PC-9 (cell line): ENCODE measurements at regions not wholly inside any gene's neighbourhood (a gene's known extent, or its start where the extent isn't known, plus 50 kb on each side); places are given as distances from the start of the nearest gene placed in this dataset.

Experiments used
- BruUV-seq: library from RNA; stranded (reverse); fragments of 400-500 nt; replicated peaks from 2 replicates; lab custom pipeline; 2021; lab: Mats Ljungman, UMichigan
- CTCF ChIA-PET: fragments of 300-600 bp; sonication (Branson Sonifier 250); formaldehyde crosslinking; loops from one replicate; lab custom pipeline; 2022; ENCODE audit warnings: antibody characterized with exemption; lab: Charles Lee
- POLR2A ChIA-PET: fragments of 300-600 bp; sonication (Branson Sonifier 250); formaldehyde crosslinking; loops from one replicate; lab custom pipeline; 2022; ENCODE audit warnings: antibody characterized with exemption; ENCODE audit not compliant: unreplicated experiment; lab: Charles Lee
- DNase-seq, 2 experiments: peaks; one replicate each; pipeline versions ENCODE4 v3.0.0 to v3.0.0-alpha.2; 2015 to 2022; ENCODE audit warnings: mixed read lengths in 1 of 2
- H2AFZ ChIP-seq: fragments of 200-600 bp; sonication (generic); 2 replicates; pipeline ENCODE4 v1.8.1; 2017; ENCODE audit warnings: antibody characterized with exemption
- H3F3A ChIP-seq: fragments of 200-600 bp; sonication (generic); 2 replicates; pipeline ENCODE4 v1.8.1; 2017; ENCODE audit warnings: antibody characterized with exemption, mild to moderate bottlenecking, low read depth; ENCODE audit not compliant: insufficient read depth
- H3K27ac ChIP-seq: fragments of 200-600 bp; sonication (generic); 2 replicates; pipeline ENCODE4 v1.6.1; 2016; ENCODE audit warnings: mixed run types
- H3K27me3 ChIP-seq: fragments of 200-600 bp; sonication (generic); 2 replicates; pipeline ENCODE4 v1.6.1; 2016; ENCODE audit warnings: low read depth, mixed run types; ENCODE audit not compliant: insufficient read depth
- H3K36me3 ChIP-seq: fragments of 200-600 bp; sonication (generic); 2 replicates; pipeline ENCODE4 v1.6.1; 2016; ENCODE audit warnings: low read depth, mixed run types
- H3K4me1 ChIP-seq: fragments of 200-600 bp; sonication (generic); replicated peaks from 2 replicates; pipeline ENCODE4 v1.6.1; 2016; ENCODE audit warnings: mixed run types; ENCODE audit not compliant: insufficient read depth
- H3K4me2 ChIP-seq: fragments of 200-600 bp; sonication (generic); 2 replicates; pipeline ENCODE4 v1.6.1; 2017; ENCODE audit warnings: mixed run types
- H3K4me3 ChIP-seq: fragments of 200-600 bp; sonication (generic); 2 replicates; pipeline ENCODE4 v1.6.1; 2016; ENCODE audit warnings: mixed run types
- H3K79me2 ChIP-seq: fragments of 200-600 bp; sonication (generic); 2 replicates; pipeline ENCODE4 v1.6.1; 2017; ENCODE audit warnings: low read depth, mixed run types
- H3K9me2 ChIP-seq: fragments of 200-600 bp; sonication (generic); 2 replicates; pipeline ENCODE4 v1.8.1; 2017; ENCODE audit warnings: mild to moderate bottlenecking; ENCODE audit not compliant: insufficient read depth
- H3K9me3 ChIP-seq: fragments of 200-600 bp; sonication (generic); 2 replicates; pipeline ENCODE4 v1.8.1; 2016; ENCODE audit warnings: low read depth; ENCODE audit not compliant: insufficient read depth
- H4K20me1 ChIP-seq: fragments of 200-600 bp; sonication (generic); 2 replicates; pipeline ENCODE4 v1.8.1; 2017; ENCODE audit not compliant: insufficient read depth
- EZH2 ChIP-seq: fragments of 200-600 bp; sonication (generic); IDR thresholded peaks from 2 replicates; pipeline ENCODE4 v1.8.0; 2017; ENCODE audit warnings: antibody characterized with exemption, low read depth
- intact Hi-C: fragments of 100-400 bp; cut with micrococcal nuclease; formaldehyde crosslinking; loops from one replicate; pipeline ENCODE4 v1.10.0; 2022; ENCODE audit not compliant: unreplicated experiment
- TF ChIP-seq, protein P1 (sequence below): fragments of 200-600 bp; sonication (generic); conservative IDR thresholded peaks from 2 replicates; pipeline ENCODE4 v1.6.1; 2017; ENCODE audit warnings: mixed run types, antibody characterized with exemption, mild to moderate bottlenecking, moderate library complexity

- intact Hi-C loops, result no loop called here
- H3F3A ChIP-seq, result no peaks in the 10 kb centered on the region
- H3K4me1 ChIP-seq, result no peaks in the 10 kb centered on the region
- no peak overlapping the region for H3K27ac ChIP-seq
- DNase-seq, result no peak
- no peak overlapping the region for H3K4me2 ChIP-seq
- H3K4me3 ChIP-seq, result no peak overlapping the region
- no TSS peak for BruUV-seq
- no peak for TF ChIP-seq EZH2
- TF ChIP-seq, protein P1, sequence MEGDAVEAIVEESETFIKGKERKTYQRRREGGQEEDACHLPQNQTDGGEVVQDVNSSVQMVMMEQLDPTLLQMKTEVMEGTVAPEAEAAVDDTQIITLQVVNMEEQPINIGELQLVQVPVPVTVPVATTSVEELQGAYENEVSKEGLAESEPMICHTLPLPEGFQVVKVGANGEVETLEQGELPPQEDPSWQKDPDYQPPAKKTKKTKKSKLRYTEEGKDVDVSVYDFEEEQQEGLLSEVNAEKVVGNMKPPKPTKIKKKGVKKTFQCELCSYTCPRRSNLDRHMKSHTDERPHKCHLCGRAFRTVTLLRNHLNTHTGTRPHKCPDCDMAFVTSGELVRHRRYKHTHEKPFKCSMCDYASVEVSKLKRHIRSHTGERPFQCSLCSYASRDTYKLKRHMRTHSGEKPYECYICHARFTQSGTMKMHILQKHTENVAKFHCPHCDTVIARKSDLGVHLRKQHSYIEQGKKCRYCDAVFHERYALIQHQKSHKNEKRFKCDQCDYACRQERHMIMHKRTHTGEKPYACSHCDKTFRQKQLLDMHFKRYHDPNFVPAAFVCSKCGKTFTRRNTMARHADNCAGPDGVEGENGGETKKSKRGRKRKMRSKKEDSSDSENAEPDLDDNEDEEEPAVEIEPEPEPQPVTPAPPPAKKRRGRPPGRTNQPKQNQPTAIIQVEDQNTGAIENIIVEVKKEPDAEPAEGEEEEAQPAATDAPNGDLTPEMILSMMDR, result no peak
- no peaks in the 10 kb centered on the region for H3K36me3 ChIP-seq
- ChIA-PET CTCF (no interaction called here), POLR2A (no interaction called here)
- H3K79me2 ChIP-seq, result no peaks in the 10 kb centered on the region
- H2AFZ ChIP-seq, result no peak overlapping the region
- H3K9me3 ChIP-seq, result no peaks in the 10 kb centered on the region
- H3K27me3 ChIP-seq, result no peaks in the 10 kb centered on the region
- no peaks in the 10 kb centered on the region for H3K9me2 ChIP-seq
- no peaks in the 10 kb centered on the region for H4K20me1 ChIP-seq
Measured at GRCh38 chr2:155404433-155405002, 706.0 kb downstream of the KCNJ3 start.

DNA sequence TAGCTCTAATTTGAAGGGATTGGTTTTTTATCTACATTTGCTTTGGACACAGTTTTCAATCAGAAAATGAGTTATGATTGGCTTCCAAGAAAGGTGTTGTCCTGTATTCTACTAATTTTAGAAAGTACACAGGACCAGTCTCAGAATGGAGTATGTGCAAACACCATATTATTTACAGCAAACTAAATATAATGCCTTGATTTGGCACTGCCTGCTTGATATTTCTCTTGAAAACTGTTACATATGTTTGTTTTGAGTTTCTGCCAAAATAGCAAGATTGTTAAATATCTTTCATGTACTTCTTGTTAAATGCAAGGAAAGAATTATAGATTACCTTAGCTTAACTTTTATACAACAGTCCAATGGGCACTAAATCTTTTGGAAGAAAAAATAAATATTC is 694.9 kb downstream of the KCNJ3 start:
- no peak for DNase-seq
- Histone ChIP-seq H2AFZ (no peak overlapping the region), H3K4me2 (no peak overlapping the region), H3F3A (no peaks in the 10 kb centered on the region), H3K9me3 (no peaks in the 10 kb centered on the region), H4K20me1 (no peaks in the 10 kb centered on the region), H3K27me3 (no peaks in the 10 kb centered on the region), H3K36me3 (no peaks in the 10 kb centered on the region), H3K27ac (no peak overlapping the region), H3K9me2 (no peaks in the 10 kb centered on the region), H3K4me3 (no peak overlapping the region), H3K79me2 (no peaks in the 10 kb centered on the region), H3K4me1 (no peaks in the 10 kb centered on the region)
- ChIA-PET CTCF (no interaction called here), POLR2A (no interaction called here)
- intact Hi-C loops, result no loop called here
- BruUV-seq, result no TSS peak
- TF ChIP-seq EZH2, result no peak

DNA sequence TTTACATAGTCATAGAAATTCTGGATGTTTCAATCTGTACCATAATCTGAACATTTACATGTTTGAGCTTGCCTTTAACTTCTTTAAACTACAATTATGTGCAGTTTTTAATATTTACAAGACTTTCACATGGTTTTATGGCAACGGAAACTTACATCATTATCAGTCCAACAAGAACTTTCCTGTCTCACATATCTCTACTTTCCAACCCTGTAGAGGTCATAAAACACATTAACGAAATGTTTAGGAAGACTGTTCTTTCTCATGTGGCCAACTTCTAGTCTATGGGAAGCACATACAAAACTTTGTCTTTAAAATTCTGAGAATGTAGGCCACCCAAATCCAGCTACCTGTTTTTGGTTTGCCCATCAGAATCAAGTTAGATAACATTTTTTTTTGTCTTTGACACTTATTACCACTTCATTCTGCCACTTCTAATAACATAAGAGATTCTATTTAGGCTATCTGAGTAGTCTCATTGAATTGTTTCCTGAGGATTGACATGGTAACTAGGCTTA is 693.2 kb downstream of the KCNJ3 start:
- Histone ChIP-seq H3K4me1 (no peaks in the 10 kb centered on the region), H3K36me3 (no peaks in the 10 kb centered on the region), H4K20me1 (no peaks in the 10 kb centered on the region), H3K9me2 (no peaks in the 10 kb centered on the region), H3K9me3 (no peaks in the 10 kb centered on the region), H3K27ac (no peak overlapping the region), H3F3A (no peaks in the 10 kb centered on the region), H3K27me3 (no peaks in the 10 kb centered on the region), H2AFZ (no peak overlapping the region), H3K4me2 (no peak overlapping the region), H3K79me2 (no peaks in the 10 kb centered on the region), H3K4me3 (no peak overlapping the region)
- ChIA-PET CTCF (no interaction called here), POLR2A (no interaction called here)
- DNase-seq, result no peak
- intact Hi-C loops, result no loop called here
- BruUV-seq, result no TSS peak
- TF ChIP-seq, protein P1, result no peak
- TF ChIP-seq EZH2, result no peak

DNA sequence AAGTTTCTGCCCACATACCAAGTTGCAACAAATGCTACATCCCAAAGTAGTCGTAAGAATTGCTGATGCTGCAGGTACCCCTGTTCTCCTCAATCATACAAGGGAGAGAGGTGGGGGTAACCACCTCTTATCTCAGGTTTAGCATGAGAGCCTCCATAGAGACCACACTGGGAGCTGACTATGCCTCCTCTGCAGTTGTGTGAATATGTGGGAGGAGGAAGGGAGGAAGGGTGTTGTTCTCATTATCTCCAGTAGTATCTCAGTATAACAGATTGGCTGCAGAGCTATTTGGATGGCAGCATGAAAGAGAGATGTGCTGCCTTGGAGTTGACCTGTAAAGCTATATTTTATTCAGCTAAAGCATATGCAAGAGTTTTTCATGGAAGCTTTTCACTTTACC is 690.7 kb downstream of the KCNJ3 start:
- H3K9me3 ChIP-seq, result no peaks in the 10 kb centered on the region
- no TSS peak for BruUV-seq
- no peak overlapping the region for H2AFZ ChIP-seq
- TF ChIP-seq, protein P1, result no peak
- no peak for TF ChIP-seq EZH2
- H3K4me3 ChIP-seq, result no peak overlapping the region
- no peaks in the 10 kb centered on the region for H3K9me2 ChIP-seq
- CTCF ChIA-PET, result no interaction called here
- no peak overlapping the region for H3K27ac ChIP-seq
- H3K79me2 ChIP-seq, result no peaks in the 10 kb centered on the region
- H3F3A ChIP-seq, result no peaks in the 10 kb centered on the region
- H3K36me3 ChIP-seq, result no peaks in the 10 kb centered on the region
- no peaks in the 10 kb centered on the region for H4K20me1 ChIP-seq
- H3K4me1 ChIP-seq, result no peaks in the 10 kb centered on the region
- H3K27me3 ChIP-seq, result no peaks in the 10 kb centered on the region
- POLR2A ChIA-PET, result no interaction called here
- no peak overlapping the region for H3K4me2 ChIP-seq
- intact Hi-C loops, result no loop called here
- DNase-seq, result no peak
